Right lobe of liver (tissue), 4 donors: ENCODE measurements at regions not wholly inside any gene's neighbourhood (a gene's known extent, or its start where the extent isn't known, plus 50 kb on each side); places are given as distances from the start of the nearest gene placed in this dataset.

Experiments used
- CTCF ChIP-seq, 4 donors: fragments of 200-600 bp in 3 of 4; fragments of 450-650 bp in 1 of 4; IDR thresholded peaks; one replicate each; pipeline versions ENCODE4 v1.5.1 to v1.8.0; 2016 to 2022; ENCODE audit warnings: antibody characterized with exemption in 4 of 4, mild to moderate bottlenecking in 2 of 4
- POLR2A ChIP-seq: fragments of 450-650 bp; IDR thresholded peaks from one replicate; pipeline ENCODE4 v1.6.1; 2017; ENCODE audit warnings: antibody characterized with exemption, mild to moderate bottlenecking
- donor health status: DM: no; HTN: no; CAD: no.
- donor health status: DM: no; HTN: no; CAD: no.
- donor health status: DM: no; HTN: yes; CAD: no.

- TF ChIP-seq CTCF (IDR thresholded peaks at IDR 0.05) (no peak), POLR2A (no peak)
Observed at GRCh38 chr4:159765382-159765781, 662.5 kb downstream of the RAPGEF2 start.
